Stimulated activated CD4-positive, alpha-beta T cell treated with anti-CD3 and anti-CD28 coated beads, TNF-alpha, amount 100 ng/mL, for 48 hours (primary cell): ENCODE measurements at regions not wholly inside any gene's neighbourhood (a gene's known extent, or its start where the extent isn't known, plus 50 kb on each side); places are given as distances from the start of the nearest gene placed in this dataset.

Experiments used
- DNase-seq, 3 donors: peaks; one replicate each; pipeline ENCODE4 v3.0.0-alpha.2; 2020; ENCODE audit warnings: low read depth in 3 of 3

- no peak for DNase-seq
Measured at GRCh38 chr2:239673641-239674040, 272.8 kb upstream of the HDAC4 start.

GRCh38 chr2:239671916-239672849 is 271.4 kb upstream of the HDAC4 start:
- no peak for DNase-seq

- DNase-seq = no peak
Measured at GRCh38 chr2:239671471-239671870, 270.7 kb upstream of the HDAC4 start.

- DNase-seq = no peak
Measured at GRCh38 chr2:239670463-239671120, 269.8 kb upstream of the HDAC4 start.

GRCh38 chr2:239669899-239670460 is 269.2 kb upstream of the HDAC4 start:
- DNase-seq = no peak

- no peak for DNase-seq
Measured at GRCh38 chr2:239669181-239669898, 268.5 kb upstream of the HDAC4 start.

- no peak for DNase-seq
Measured at GRCh38 chr2:239668651-239669050, 267.8 kb upstream of the HDAC4 start.

GRCh38 chr2:239668042-239668441 is 267.2 kb upstream of the HDAC4 start:
- no peak for DNase-seq

GRCh38 chr2:239667431-239667985 is 266.7 kb upstream of the HDAC4 start:
- no peak for DNase-seq

GRCh38 chr2:239666855-239667376 is 266.1 kb upstream of the HDAC4 start:
- no peak for DNase-seq

GRCh38 chr2:239666053-239666854 is 265.4 kb upstream of the HDAC4 start:
- DNase-seq = no peak

- DNase-seq = no peak
Measured at GRCh38 chr2:239664216-239664810, 263.5 kb upstream of the HDAC4 start.

- DNase-seq = no peak
Measured at GRCh38 chr2:239663364-239663924, 262.6 kb upstream of the HDAC4 start.

GRCh38 chr2:239662413-239663120 is 261.7 kb upstream of the HDAC4 start:
- no peak for DNase-seq

- no peak for DNase-seq
Measured at GRCh38 chr2:239661334-239662312, 260.8 kb upstream of the HDAC4 start.

- DNase-seq = no peak
Measured at GRCh38 chr2:239660390-239661230, 259.8 kb upstream of the HDAC4 start.

- no peak for DNase-seq
Measured at GRCh38 chr2:239657992-239658391, 257.2 kb upstream of the HDAC4 start.
